HCT116 (cell line): ENCODE measurements at regions not wholly inside any gene's neighbourhood (a gene's known extent, or its start where the extent isn't known, plus 50 kb on each side); places are given as distances from the start of the nearest gene placed in this dataset.

Experiments used
- ATAC-seq: fragments of 200-7000 bp; cut with Tn5 transposase; 2 replicates; pipeline ENCODE4 v1.9.1; 2020; ENCODE audit warnings: mild to moderate bottlenecking, moderate library complexity
- BruUV-seq: library from RNA; stranded (reverse); fragments of 400-500 nt; replicated peaks from 2 replicates; lab custom pipeline; 2021; lab: Mats Ljungman, UMichigan
- CTCF ChIA-PET: fragments of 300-600 bp; sonication (Branson Sonifier 250); formaldehyde crosslinking; loops from one replicate; lab custom pipeline; 2021; ENCODE audit warnings: antibody characterized with exemption; lab: Charles Lee
- POLR2A ChIA-PET: fragments of 300-600, 350-600 bp; sonication (Branson Sonifier 250); formaldehyde crosslinking; loops from one replicate; lab custom pipeline; 2021; ENCODE audit warnings: antibody characterized with exemption; lab: Charles Lee
- RAD21 ChIA-PET, 2 experiments: fragments of 300-600 bp; sonication (Branson Sonifier 250); formaldehyde crosslinking; loops; one replicate each; lab custom pipeline; 2023; ENCODE audit warnings: low total read pairs in 2 of 2; ENCODE audit not compliant: uncharacterized antibody in 2 of 2, unreplicated experiment in 2 of 2, low non-redundant PET in 1 of 2; lab: Charles Lee
- DNase-seq: peaks from one replicate; pipeline ENCODE4 v3.0.0-alpha.2; 2010; ENCODE audit warnings: low read depth, low spot score
- H2AFZ ChIP-seq: fragments of 200-600 bp; shearing (Covaris generic), sonication (generic); 2 replicates; pipeline ENCODE4 v1.6.1; 2017; ENCODE audit warnings: low read depth, mixed run types, mixed read lengths, antibody characterized with exemption, low read length; ENCODE audit not compliant: poor library complexity, severe bottlenecking
- H3K27ac ChIP-seq: 2 replicates; pipeline ENCODE4 v1.5.1; 2012; ENCODE audit warnings: low read depth, low read length
- H3K27me3 ChIP-seq: fragments of 200-600 bp; sonication (generic); 2 replicates; pipeline ENCODE4 v1.6.1; 2016; ENCODE audit warnings: mixed run types, low read length, mixed read lengths; ENCODE audit not compliant: insufficient read depth
- H3K36me3 ChIP-seq, 2 experiments: fragments of 200-500 bp in 1 of 2; fragments of 200-600 bp in 1 of 2; sonication (Bioruptor generic) in 1 of 2; sonication (generic) in 1 of 2; 2 replicates each; pipeline versions ENCODE4 v1.5.1 to v1.6.1; 2014 to 2016; ENCODE audit warnings: low read length in 2 of 2, inconsistent platforms in 1 of 2, mixed read lengths in 1 of 2, mixed run types in 1 of 2; ENCODE audit not compliant: insufficient read depth in 2 of 2, control insufficient read depth in 1 of 2
- H3K4me1 ChIP-seq, 2 experiments: fragments of 200-600 bp in 1 of 2; sonication (generic) in 1 of 2; 2 replicates each; pipeline versions ENCODE4 v1.5.1 to v1.6.1; 2012 to 2017; ENCODE audit warnings: low read length in 2 of 2, inconsistent platforms in 1 of 2, mild to moderate bottlenecking in 1 of 2, mixed read lengths in 1 of 2, mixed run types in 1 of 2, moderate library complexity in 1 of 2; ENCODE audit not compliant: insufficient read depth in 2 of 2, control insufficient read depth in 1 of 2
- H3K4me2 ChIP-seq: fragments of 200-600 bp; sonication (generic); 2 replicates; pipeline ENCODE4 v1.6.1; 2017; ENCODE audit warnings: mixed run types, low read length, mixed read lengths
- H3K4me3 ChIP-seq, 2 experiments: fragments of 200-600 bp in 1 of 2; sonication (generic) in 1 of 2; replicated peaks in 1 of 2; 2 replicates each; pipeline ENCODE4 v1.5.1; 2011 to 2016; ENCODE audit warnings: low read length in 2 of 2, control low read depth in 1 of 2, low read depth in 1 of 2, mild to moderate bottlenecking in 1 of 2, mixed read lengths in 1 of 2, mixed run types in 1 of 2
- H3K79me2 ChIP-seq: fragments of 200-600 bp; sonication (generic); 2 replicates; pipeline ENCODE4 v1.6.1; 2017; ENCODE audit warnings: mild to moderate bottlenecking, mixed run types, low read length, moderate library complexity, mixed read lengths; ENCODE audit not compliant: insufficient read depth
- H3K9ac ChIP-seq: fragments of 200-600 bp; sonication (generic); 2 replicates; pipeline ENCODE4 v1.6.1; 2016; ENCODE audit warnings: low read length, mixed read lengths
- H3K9me2 ChIP-seq: fragments of 200-600 bp; sonication (generic), shearing (Covaris generic); 2 replicates; pipeline ENCODE4 v1.6.1; 2017; ENCODE audit warnings: mixed run types, mild to moderate bottlenecking, moderate library complexity; ENCODE audit not compliant: insufficient read depth
- H3K9me3 ChIP-seq, 2 experiments: fragments of 200-500 bp in 1 of 2; fragments of 200-600 bp in 1 of 2; sonication (Bioruptor generic) in 1 of 2; sonication (generic) in 1 of 2; 2 replicates each; pipeline ENCODE4 v1.6.1; 2014 to 2017; ENCODE audit warnings: low read length in 2 of 2, mixed read lengths in 2 of 2, inconsistent platforms in 1 of 2, low read depth in 1 of 2, mild to moderate bottlenecking in 1 of 2, mixed run types in 1 of 2, moderate library complexity in 1 of 2; ENCODE audit not compliant: control insufficient read depth in 1 of 2, insufficient read depth in 1 of 2
- H4K20me1 ChIP-seq: fragments of 200-600 bp; sonication (generic), shearing (Covaris generic); 2 replicates; pipeline ENCODE4 v1.6.1; 2017; ENCODE audit warnings: mixed run types, mild to moderate bottlenecking, moderate library complexity; ENCODE audit not compliant: insufficient read depth
- CBX3 ChIP-seq: IDR thresholded peaks from 2 replicates; pipeline ENCODE4 v1.6.1; 2012; ENCODE audit warnings: low read depth
- CEBPB ChIP-seq: IDR thresholded peaks from 2 replicates; pipeline ENCODE4 v1.6.1; 2012; ENCODE audit warnings: low read depth
- ELF1 ChIP-seq: IDR thresholded peaks from 2 replicates; pipeline ENCODE4 v1.6.1; 2012; ENCODE audit warnings: low read depth, borderline replicate concordance
- EZH2phosphoT487 ChIP-seq: fragments of 200-600 bp; IDR thresholded peaks from 2 replicates; pipeline ENCODE4 v1.6.1; 2018; ENCODE audit warnings: antibody characterized with exemption, borderline replicate concordance
- FOSL1 ChIP-seq: IDR thresholded peaks from 2 replicates; pipeline ENCODE4 v1.6.1; 2012; ENCODE audit warnings: low read depth
- POLR2A ChIP-seq: IDR thresholded peaks from 2 replicates; pipeline ENCODE4 v1.7.0; 2011; ENCODE audit warnings: borderline replicate concordance; ENCODE audit not compliant: insufficient read depth, insufficient read length; ENCODE audit errors: extremely low read depth
- POLR2AphosphoS5 ChIP-seq: IDR thresholded peaks from 2 replicates; pipeline ENCODE4 v1.6.1; 2011; ENCODE audit warnings: mild to moderate bottlenecking, low read depth, low read length, moderate library complexity
- RAD21 ChIP-seq: IDR thresholded peaks from 2 replicates; pipeline ENCODE4 v1.6.1; 2012; ENCODE audit warnings: low read depth, mild to moderate bottlenecking
- SP1 ChIP-seq: IDR thresholded peaks from 2 replicates; pipeline ENCODE4 v1.6.1; 2012; ENCODE audit warnings: low read depth
- SRF ChIP-seq: IDR thresholded peaks from 2 replicates; pipeline ENCODE4 v1.6.1; 2012; ENCODE audit warnings: low read depth
- TCF7L2 ChIP-seq: IDR thresholded peaks from 2 replicates; pipeline ENCODE4 v1.7.0; 2011; ENCODE audit warnings: borderline replicate concordance, inconsistent platforms; ENCODE audit not compliant: insufficient read depth, insufficient read length; ENCODE audit errors: extremely low read depth
- ZFX ChIP-seq: fragments of 450-650 bp; IDR thresholded peaks from 2 replicates; pipeline ENCODE4 v1.6.1; 2017
- ZNF274 ChIP-seq: fragments of 200-500 bp; sonication (Bioruptor generic); IDR thresholded peaks from 2 replicates; pipeline ENCODE4 v1.6.1; 2014; ENCODE audit warnings: mild to moderate bottlenecking, low read depth, low read length, inconsistent platforms
- intact Hi-C: fragments of 100-400 bp; cut with micrococcal nuclease; formaldehyde crosslinking; loops from 2 replicates; pipeline ENCODE4 v1.10.0; 2022
- TF ChIP-seq, protein P1 (sequence below): IDR thresholded peaks from 2 replicates; pipeline ENCODE4 v1.6.1; 2012; ENCODE audit warnings: low read depth
- TF ChIP-seq, protein P2 (sequence below): IDR thresholded peaks from 2 replicates; pipeline ENCODE4 v1.6.1; 2012
- TF ChIP-seq, protein P3 (sequence below): IDR thresholded peaks from 2 replicates; pipeline ENCODE4 v1.6.1; 2012
- TF ChIP-seq, protein P4 (sequence below): IDR thresholded peaks from 2 replicates; pipeline ENCODE4 v1.6.1; 2011; ENCODE audit warnings: mild to moderate bottlenecking, low read length, moderate library complexity; ENCODE audit not compliant: insufficient replicate concordance; ENCODE audit errors: extremely low read depth

DNA sequence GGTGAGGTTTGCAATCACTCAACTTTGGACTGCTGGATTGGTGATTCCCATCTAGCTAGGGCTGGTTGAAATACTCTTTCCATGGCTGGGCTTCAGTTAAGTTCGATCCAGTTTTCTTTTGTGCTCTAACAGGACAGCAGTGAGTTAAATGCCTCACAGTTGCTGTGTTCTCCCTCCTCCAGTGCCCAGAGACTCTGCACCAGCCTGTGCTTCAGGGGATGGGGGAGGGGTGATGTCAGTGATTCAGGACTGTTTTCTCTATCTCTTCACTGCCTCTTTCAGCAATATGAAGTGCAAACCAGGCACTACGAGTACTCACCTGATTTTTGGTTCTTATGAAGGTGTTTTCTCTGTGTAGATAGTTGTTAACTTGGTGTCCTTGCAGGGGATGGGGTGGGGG, 88.2 kb upstream of the FAM83B start:
- Histone ChIP-seq H3K4me3 (no peak overlapping the region), H3K9me3 (no peaks in the 10 kb centered on the region), H3K36me3 (no peaks in the 10 kb centered on the region), H3K4me2 (no peak overlapping the region), H3K79me2 (no peaks in the 10 kb centered on the region), H4K20me1 (no peaks in the 10 kb centered on the region), H3K9me2 (no peaks in the 10 kb centered on the region), H3K27ac (no peak overlapping the region), H3K9ac (no peak overlapping the region), H3K27me3 (no peaks in the 10 kb centered on the region), H2AFZ (no peak overlapping the region), H3K4me1 (no peaks in the 10 kb centered on the region)
- RAD21 ChIA-PET = no interaction called here
- no peak for DNase-seq
- intact Hi-C loops = no loop called here
- POLR2A ChIA-PET = no interaction called here
- BruUV-seq = no TSS peak
- ATAC-seq = no peak
- TF ChIP-seq POLR2A (no peak), SRF (no peak), RAD21 (no peak), EZH2phosphoT487 (no peak), SP1 (no peak), CBX3 (no peak), POLR2AphosphoS5 (no peak), FOSL1 (no peak), CEBPB (no peak), ZNF274 (no peak)
- CTCF ChIA-PET = no interaction called here

DNA sequence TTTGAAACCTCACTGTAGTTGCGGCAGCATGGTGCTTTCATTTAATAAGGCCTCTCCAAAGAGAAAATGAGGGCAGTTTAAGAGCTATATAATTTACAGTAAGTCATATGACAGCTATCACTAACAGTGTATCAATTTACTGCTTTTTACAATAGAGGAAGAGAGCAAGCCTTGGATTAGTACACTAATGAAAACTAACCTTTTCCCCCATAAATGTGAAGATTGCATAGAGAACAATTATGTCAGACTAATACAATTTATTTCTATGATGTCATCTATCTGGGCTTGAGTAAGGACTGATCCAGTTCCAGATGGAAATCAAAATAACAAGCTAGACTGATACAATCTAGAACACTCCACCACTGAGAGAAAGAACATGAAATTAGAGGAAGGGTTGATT, 78.1 kb upstream of the FAM83B start:
- ChIA-PET POLR2A (no interaction called here), RAD21 (no interaction called here), CTCF (no interaction called here)
- H3K9ac ChIP-seq = no peak overlapping the region
- no peak overlapping the region for H3K4me2 ChIP-seq
- H3K9me3 ChIP-seq = no peaks in the 10 kb centered on the region
- no peak overlapping the region for H3K4me3 ChIP-seq
- no peaks in the 10 kb centered on the region for H3K36me3 ChIP-seq
- no peaks in the 10 kb centered on the region for H3K4me1 ChIP-seq
- BruUV-seq = no TSS peak
- no peaks in the 10 kb centered on the region for H3K79me2 ChIP-seq
- no peaks in the 10 kb centered on the region for H3K9me2 ChIP-seq
- no peaks in the 10 kb centered on the region for H4K20me1 ChIP-seq
- H3K27ac ChIP-seq = no peak overlapping the region
- no peaks in the 10 kb centered on the region for H3K27me3 ChIP-seq
- no peak overlapping the region for H2AFZ ChIP-seq
- intact Hi-C loops = no loop called here
- DNase-seq (no peak), ATAC-seq (no peak)
- no peak for TF ChIP-seq ELF1
- TF ChIP-seq TCF7L2 = no peak
- no peak for TF ChIP-seq POLR2A
- TF ChIP-seq SP1 = no peak
- TF ChIP-seq, protein P1, sequence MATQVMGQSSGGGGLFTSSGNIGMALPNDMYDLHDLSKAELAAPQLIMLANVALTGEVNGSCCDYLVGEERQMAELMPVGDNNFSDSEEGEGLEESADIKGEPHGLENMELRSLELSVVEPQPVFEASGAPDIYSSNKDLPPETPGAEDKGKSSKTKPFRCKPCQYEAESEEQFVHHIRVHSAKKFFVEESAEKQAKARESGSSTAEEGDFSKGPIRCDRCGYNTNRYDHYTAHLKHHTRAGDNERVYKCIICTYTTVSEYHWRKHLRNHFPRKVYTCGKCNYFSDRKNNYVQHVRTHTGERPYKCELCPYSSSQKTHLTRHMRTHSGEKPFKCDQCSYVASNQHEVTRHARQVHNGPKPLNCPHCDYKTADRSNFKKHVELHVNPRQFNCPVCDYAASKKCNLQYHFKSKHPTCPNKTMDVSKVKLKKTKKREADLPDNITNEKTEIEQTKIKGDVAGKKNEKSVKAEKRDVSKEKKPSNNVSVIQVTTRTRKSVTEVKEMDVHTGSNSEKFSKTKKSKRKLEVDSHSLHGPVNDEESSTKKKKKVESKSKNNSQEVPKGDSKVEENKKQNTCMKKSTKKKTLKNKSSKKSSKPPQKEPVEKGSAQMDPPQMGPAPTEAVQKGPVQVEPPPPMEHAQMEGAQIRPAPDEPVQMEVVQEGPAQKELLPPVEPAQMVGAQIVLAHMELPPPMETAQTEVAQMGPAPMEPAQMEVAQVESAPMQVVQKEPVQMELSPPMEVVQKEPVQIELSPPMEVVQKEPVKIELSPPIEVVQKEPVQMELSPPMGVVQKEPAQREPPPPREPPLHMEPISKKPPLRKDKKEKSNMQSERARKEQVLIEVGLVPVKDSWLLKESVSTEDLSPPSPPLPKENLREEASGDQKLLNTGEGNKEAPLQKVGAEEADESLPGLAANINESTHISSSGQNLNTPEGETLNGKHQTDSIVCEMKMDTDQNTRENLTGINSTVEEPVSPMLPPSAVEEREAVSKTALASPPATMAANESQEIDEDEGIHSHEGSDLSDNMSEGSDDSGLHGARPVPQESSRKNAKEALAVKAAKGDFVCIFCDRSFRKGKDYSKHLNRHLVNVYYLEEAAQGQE = no peak
- TF ChIP-seq, protein P2, sequence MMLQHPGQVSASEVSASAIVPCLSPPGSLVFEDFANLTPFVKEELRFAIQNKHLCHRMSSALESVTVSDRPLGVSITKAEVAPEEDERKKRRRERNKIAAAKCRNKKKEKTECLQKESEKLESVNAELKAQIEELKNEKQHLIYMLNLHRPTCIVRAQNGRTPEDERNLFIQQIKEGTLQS = no peak
- no peak for TF ChIP-seq ZFX
- TF ChIP-seq, protein P3, sequence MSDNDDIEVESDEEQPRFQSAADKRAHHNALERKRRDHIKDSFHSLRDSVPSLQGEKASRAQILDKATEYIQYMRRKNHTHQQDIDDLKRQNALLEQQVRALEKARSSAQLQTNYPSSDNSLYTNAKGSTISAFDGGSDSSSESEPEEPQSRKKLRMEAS = no peak
- no peak for TF ChIP-seq SRF
- TF ChIP-seq, protein P4, sequence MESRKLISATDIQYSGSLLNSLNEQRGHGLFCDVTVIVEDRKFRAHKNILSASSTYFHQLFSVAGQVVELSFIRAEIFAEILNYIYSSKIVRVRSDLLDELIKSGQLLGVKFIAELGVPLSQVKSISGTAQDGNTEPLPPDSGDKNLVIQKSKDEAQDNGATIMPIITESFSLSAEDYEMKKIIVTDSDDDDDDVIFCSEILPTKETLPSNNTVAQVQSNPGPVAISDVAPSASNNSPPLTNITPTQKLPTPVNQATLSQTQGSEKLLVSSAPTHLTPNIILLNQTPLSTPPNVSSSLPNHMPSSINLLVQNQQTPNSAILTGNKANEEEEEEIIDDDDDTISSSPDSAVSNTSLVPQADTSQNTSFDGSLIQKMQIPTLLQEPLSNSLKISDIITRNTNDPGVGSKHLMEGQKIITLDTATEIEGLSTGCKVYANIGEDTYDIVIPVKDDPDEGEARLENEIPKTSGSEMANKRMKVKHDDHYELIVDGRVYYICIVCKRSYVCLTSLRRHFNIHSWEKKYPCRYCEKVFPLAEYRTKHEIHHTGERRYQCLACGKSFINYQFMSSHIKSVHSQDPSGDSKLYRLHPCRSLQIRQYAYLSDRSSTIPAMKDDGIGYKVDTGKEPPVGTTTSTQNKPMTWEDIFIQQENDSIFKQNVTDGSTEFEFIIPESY = no peak
- TF ChIP-seq RAD21 = no peak
